SK-N-SH (cell line): ENCODE measurements at regions not wholly inside any gene's neighbourhood (a gene's known extent, or its start where the extent isn't known, plus 50 kb on each side); places are given as distances from the start of the nearest gene placed in this dataset.

Experiments used
- CTCF ChIA-PET: fragments of 300-600, 350-600 bp; formaldehyde crosslinking; extraction: SDS; loops from one replicate; lab custom pipeline; 2021; lab: Yijun Ruan, JAX
- POLR2A ChIA-PET: fragments of 350-600 bp; sonication (Branson Sonifier 250); formaldehyde crosslinking; extraction: SDS; loops from one replicate; lab custom pipeline; 2020; ENCODE audit warnings: antibody characterized with exemption, inconsistent platforms; lab: Yijun Ruan, JAX
- DNase-seq: peaks from one replicate; pipeline ENCODE4 v3.0.0; 2012
- H2AFZ ChIP-seq: fragments of 200-600 bp; sonication (generic); 2 replicates; pipeline ENCODE4 v1.8.1; 2016; ENCODE audit warnings: antibody characterized with exemption, mild to moderate bottlenecking, low read depth
- H3F3A ChIP-seq: fragments of 200-600 bp; sonication (generic); replicated peaks from 2 replicates; pipeline ENCODE3; 2016; ENCODE audit warnings: antibody characterized with exemption, mild to moderate bottlenecking; ENCODE audit not compliant: insufficient read depth
- H3K27ac ChIP-seq, 2 experiments: fragments of 200-500 bp in 1 of 2; fragments of 200-600 bp in 1 of 2; sonication (Bioruptor generic) in 1 of 2; sonication (generic), shearing (Covaris generic) in 1 of 2; 2 replicates each; pipeline versions ENCODE4 v1.5.1 to v1.6.1; 2014 to 2016; ENCODE audit warnings: low read depth in 2 of 2, inconsistent platforms in 1 of 2, low read length in 1 of 2, mild to moderate bottlenecking in 1 of 2, mixed read lengths in 1 of 2
- H3K27me3 ChIP-seq: fragments of 200-600 bp; sonication (generic), shearing (Covaris generic); 2 replicates; pipeline ENCODE4 v1.6.1; 2016; ENCODE audit warnings: mixed run types; ENCODE audit not compliant: insufficient read depth
- H3K36me3 ChIP-seq, 2 experiments: fragments of 200-500 bp in 1 of 2; fragments of 200-600 bp in 1 of 2; sonication (Bioruptor generic) in 1 of 2; sonication (generic) in 1 of 2; replicated peaks in 1 of 2; 2 replicates each; pipeline versions ENCODE3 to v1.5.1; 2014 to 2016; ENCODE audit warnings: low read length in 1 of 2, mild to moderate bottlenecking in 1 of 2; ENCODE audit not compliant: insufficient read depth in 2 of 2, control insufficient read depth in 1 of 2
- H3K4me1 ChIP-seq, 2 experiments: fragments of 200-500 bp in 1 of 2; fragments of 200-600 bp in 1 of 2; sonication (Bioruptor generic) in 1 of 2; sonication (generic), shearing (Covaris generic) in 1 of 2; 2 replicates each; pipeline versions ENCODE4 v1.5.1 to v1.6.1; 2014 to 2016; ENCODE audit warnings: low read depth in 1 of 2, low read length in 1 of 2, mixed run types in 1 of 2; ENCODE audit not compliant: insufficient read depth in 2 of 2, control insufficient read depth in 1 of 2
- H3K4me2 ChIP-seq: fragments of 200-600 bp; sonication (generic), shearing (Covaris generic); 2 replicates; pipeline ENCODE4 v1.6.1; 2017; ENCODE audit warnings: mixed run types
- H3K4me3 ChIP-seq, 2 experiments: fragments of 200-500 bp in 1 of 2; fragments of 200-600 bp in 1 of 2; sonication (Bioruptor generic) in 1 of 2; sonication (generic), shearing (Covaris generic) in 1 of 2; 2 replicates each; pipeline versions ENCODE4 v1.5.1 to v1.8.1; 2014 to 2016; ENCODE audit warnings: low read depth in 2 of 2, inconsistent platforms in 1 of 2, low read length in 1 of 2, mild to moderate bottlenecking in 1 of 2, mixed read lengths in 1 of 2, moderate library complexity in 1 of 2
- H3K79me2 ChIP-seq: fragments of 200-600 bp; sonication (generic); 2 replicates; pipeline ENCODE4 v1.8.1; 2017; ENCODE audit warnings: mild to moderate bottlenecking; ENCODE audit not compliant: insufficient read depth
- H3K9ac ChIP-seq: fragments of 200-600 bp; sonication (generic); 2 replicates; pipeline ENCODE4 v1.6.1; 2017; ENCODE audit warnings: mixed run types
- H3K9me2 ChIP-seq: fragments of 200-600 bp; sonication (generic); 2 replicates; pipeline ENCODE4 v1.6.1; 2017; ENCODE audit warnings: mixed run types
- H3K9me3 ChIP-seq: fragments of 200-600 bp; sonication (generic); 2 replicates; pipeline ENCODE4 v1.6.1; 2017; ENCODE audit warnings: mixed run types, mild to moderate bottlenecking, moderate library complexity
- H4K20me1 ChIP-seq: fragments of 200-600 bp; sonication (generic); 2 replicates; pipeline ENCODE4 v1.6.1; 2017; ENCODE audit warnings: mild to moderate bottlenecking, mixed run types; ENCODE audit not compliant: insufficient read depth
- CHD2 ChIP-seq: fragments of 150-350 bp; IDR thresholded peaks from 2 replicates; pipeline ENCODE4 v1.6.1; 2018; ENCODE audit warnings: low read length; ENCODE audit not compliant: partially characterized antibody
- ELF1 ChIP-seq: IDR thresholded peaks from 2 replicates; pipeline ENCODE4 v1.4.0; 2012
- EP300 ChIP-seq, 2 experiments: IDR thresholded peaks; 2 replicates each; pipeline versions ENCODE4 v1.4.0 to v1.6.1; 2012; ENCODE audit warnings: borderline replicate concordance in 1 of 2, low read depth in 1 of 2, low read length in 1 of 2
- FOSL2 ChIP-seq: IDR thresholded peaks from 2 replicates; pipeline ENCODE4 v1.4.0; 2012; ENCODE audit warnings: low read depth, mild to moderate bottlenecking, moderate library complexity, borderline replicate concordance
- FOXM1 ChIP-seq: IDR thresholded peaks from 2 replicates; pipeline ENCODE4 v1.4.0; 2012; ENCODE audit warnings: low read depth, mild to moderate bottlenecking
- GATA2 ChIP-seq: sonication (generic); formaldehyde crosslinking; IDR thresholded peaks from 2 replicates; pipeline ENCODE4 v1.5.0; 2020; ENCODE audit warnings: mild to moderate bottlenecking, missing genetic modification reagents
- JUND ChIP-seq: IDR thresholded peaks from 2 replicates; pipeline ENCODE4 v1.4.0; 2012
- MXI1 ChIP-seq: IDR thresholded peaks from 2 replicates; pipeline ENCODE4 v1.6.1; 2012; ENCODE audit warnings: mild to moderate bottlenecking, low read depth, low read length, improper control_type of control experiment
- NRF1 ChIP-seq: IDR thresholded peaks from 2 replicates; pipeline ENCODE4 v1.6.1; 2012; ENCODE audit warnings: low read depth, mild to moderate bottlenecking, low read length
- POLR2AphosphoS5 ChIP-seq: IDR thresholded peaks from 2 replicates; pipeline ENCODE4 v1.6.1; 2012; ENCODE audit warnings: low read depth, low read length
- RAD21 ChIP-seq: IDR thresholded peaks from 2 replicates; pipeline ENCODE4 v1.6.1; 2012; ENCODE audit warnings: mild to moderate bottlenecking, low read length
- SMC3 ChIP-seq: IDR thresholded peaks from 2 replicates; pipeline ENCODE4 v1.6.1; 2012; ENCODE audit warnings: low read depth, low read length, improper control_type of control experiment
- TAF1 ChIP-seq: IDR thresholded peaks from 2 replicates; pipeline ENCODE4 v1.6.1; 2012; ENCODE audit warnings: low read depth, mild to moderate bottlenecking, low read length, moderate library complexity, borderline replicate concordance
- TEAD4 ChIP-seq: IDR thresholded peaks from 2 replicates; pipeline ENCODE4 v1.4.0; 2012; ENCODE audit warnings: mild to moderate bottlenecking, borderline replicate concordance; ENCODE audit not compliant: insufficient read depth
- YY1 ChIP-seq: IDR thresholded peaks from 2 replicates; pipeline ENCODE4 v1.4.0; 2012; ENCODE audit warnings: low read depth, mild to moderate bottlenecking
- WGBS: methylation state at CpG from one replicate; pipeline ENCODE4 v1.1.6; 2017; ENCODE audit warnings: low lambda C conversion rate; 5-methylcytosine and 5-hydroxymethylcytosine counted together
- TF ChIP-seq, protein P1 (sequence below): IDR thresholded peaks from 2 replicates; pipeline ENCODE4 v1.4.0; 2012; ENCODE audit warnings: low read depth
- TF ChIP-seq, protein P2 (sequence below): fragments of 200-600 bp; sonication (generic); IDR thresholded peaks from 2 replicates; pipeline ENCODE4 v1.6.1; 2017; ENCODE audit warnings: antibody characterized with exemption, mild to moderate bottlenecking, moderate library complexity
- TF ChIP-seq, protein P3 (sequence below): IDR thresholded peaks from 2 replicates; pipeline ENCODE4 v1.4.0; 2012; ENCODE audit warnings: low read depth, borderline replicate concordance

GRCh38 chr7:46613116-46613515 is 692.0 kb upstream of the IGFBP3 start (continued):
- no peak for TF ChIP-seq MXI1

GRCh38 chr7:46611508-46611907 is 690.4 kb upstream of the IGFBP3 start:
- Histone ChIP-seq H3K4me3 (no peak overlapping the region), H3K36me3 (no peaks in the 10 kb centered on the region), H3K9me3 (no peaks in the 10 kb centered on the region), H3K79me2 (no peaks in the 10 kb centered on the region), H3K27me3 (no peaks in the 10 kb centered on the region), H3K9me2 (no peaks in the 10 kb centered on the region), H3K4me2 (no peak overlapping the region), H3F3A (no peaks in the 10 kb centered on the region), H3K9ac (no peak overlapping the region), H2AFZ (no peak overlapping the region), H3K27ac (no peak overlapping the region), H3K4me1 (no peaks in the 10 kb centered on the region), H4K20me1 (no peaks in the 10 kb centered on the region)
- no peak for TF ChIP-seq YY1
- no peak for TF ChIP-seq RAD21
- TF ChIP-seq, protein P1, sequence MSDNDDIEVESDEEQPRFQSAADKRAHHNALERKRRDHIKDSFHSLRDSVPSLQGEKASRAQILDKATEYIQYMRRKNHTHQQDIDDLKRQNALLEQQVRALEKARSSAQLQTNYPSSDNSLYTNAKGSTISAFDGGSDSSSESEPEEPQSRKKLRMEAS, result no peak
- no peak for TF ChIP-seq TEAD4
- no peak for TF ChIP-seq EP300 (IDR thresholded peaks at IDR 0.05; ENCODE audit: borderline replicate concordance in 1 of 2, low read depth in 1 of 2, low read length in 1 of 2)
- no peak for TF ChIP-seq CHD2
- no peak for TF ChIP-seq FOXM1
- TF ChIP-seq, protein P2, sequence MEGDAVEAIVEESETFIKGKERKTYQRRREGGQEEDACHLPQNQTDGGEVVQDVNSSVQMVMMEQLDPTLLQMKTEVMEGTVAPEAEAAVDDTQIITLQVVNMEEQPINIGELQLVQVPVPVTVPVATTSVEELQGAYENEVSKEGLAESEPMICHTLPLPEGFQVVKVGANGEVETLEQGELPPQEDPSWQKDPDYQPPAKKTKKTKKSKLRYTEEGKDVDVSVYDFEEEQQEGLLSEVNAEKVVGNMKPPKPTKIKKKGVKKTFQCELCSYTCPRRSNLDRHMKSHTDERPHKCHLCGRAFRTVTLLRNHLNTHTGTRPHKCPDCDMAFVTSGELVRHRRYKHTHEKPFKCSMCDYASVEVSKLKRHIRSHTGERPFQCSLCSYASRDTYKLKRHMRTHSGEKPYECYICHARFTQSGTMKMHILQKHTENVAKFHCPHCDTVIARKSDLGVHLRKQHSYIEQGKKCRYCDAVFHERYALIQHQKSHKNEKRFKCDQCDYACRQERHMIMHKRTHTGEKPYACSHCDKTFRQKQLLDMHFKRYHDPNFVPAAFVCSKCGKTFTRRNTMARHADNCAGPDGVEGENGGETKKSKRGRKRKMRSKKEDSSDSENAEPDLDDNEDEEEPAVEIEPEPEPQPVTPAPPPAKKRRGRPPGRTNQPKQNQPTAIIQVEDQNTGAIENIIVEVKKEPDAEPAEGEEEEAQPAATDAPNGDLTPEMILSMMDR, result no peak
- TF ChIP-seq JUND, result no peak
- no peak for TF ChIP-seq GATA2 (CRISPR knock-in tag)
- no peak for TF ChIP-seq NRF1
- TF ChIP-seq ELF1, result no peak
- TF ChIP-seq FOSL2, result no peak
- TF ChIP-seq POLR2AphosphoS5, result no peak
- TF ChIP-seq TAF1, result no peak
- TF ChIP-seq, protein P3, sequence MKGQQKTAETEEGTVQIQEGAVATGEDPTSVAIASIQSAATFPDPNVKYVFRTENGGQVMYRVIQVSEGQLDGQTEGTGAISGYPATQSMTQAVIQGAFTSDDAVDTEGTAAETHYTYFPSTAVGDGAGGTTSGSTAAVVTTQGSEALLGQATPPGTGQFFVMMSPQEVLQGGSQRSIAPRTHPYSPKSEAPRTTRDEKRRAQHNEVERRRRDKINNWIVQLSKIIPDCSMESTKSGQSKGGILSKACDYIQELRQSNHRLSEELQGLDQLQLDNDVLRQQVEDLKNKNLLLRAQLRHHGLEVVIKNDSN, result no peak
- TF ChIP-seq SMC3, result no peak
- DNase-seq, result no peak
- ChIA-PET POLR2A (no interaction called here), CTCF (no interaction called here)
- WGBS, result 83% methylated on average over 2 of the region's 2 CpGs
